Stimulated activated naive B cell treated with anti-CD40 and anti-IgM and Interleukin-4, amounts not matched to agents 10 μg/mL and 1 μg/mL and 100 μg/mL, for 72 hours (primary cell): ENCODE measurements at regions not wholly inside any gene's neighbourhood (a gene's known extent, or its start where the extent isn't known, plus 50 kb on each side); places are given as distances from the start of the nearest gene placed in this dataset.

Source experiments
- ATAC-seq, 2 donors: fragments of 150-1000 bp; cut with Tn5 transposase; replicated peaks; 2 replicates each; pipeline ENCODE4 v1.10.0; 2021; ENCODE audit warnings: moderate library complexity in 1 of 2
- DNase-seq: peaks from one replicate; pipeline ENCODE4 v3.0.0; 2021
- H3K27ac Mint-ChIP-seq: one replicate; pipeline ENCODE4 v1.8.0; 2022; ENCODE audit warnings: mild to moderate bottlenecking, mixed read lengths
- H3K27me3 Mint-ChIP-seq, 2 donors: one replicate each; pipeline ENCODE4 v1.8.0; 2022; ENCODE audit warnings: mixed read lengths in 2 of 2
- H3K36me3 Mint-ChIP-seq, 2 donors: one replicate each; pipeline ENCODE4 v1.8.0; 2022; ENCODE audit warnings: mixed read lengths in 2 of 2, mild to moderate bottlenecking in 1 of 2
- H3K4me1 Mint-ChIP-seq, 2 donors: one replicate each; pipeline ENCODE4 v1.8.0; 2022; ENCODE audit warnings: mixed read lengths in 2 of 2, mild to moderate bottlenecking in 1 of 2
- H3K4me3 Mint-ChIP-seq, 2 donors: one replicate each; pipeline ENCODE4 v1.8.0; 2022; ENCODE audit warnings: mild to moderate bottlenecking in 2 of 2, mixed read lengths in 2 of 2, moderate library complexity in 1 of 2
- H3K9me3 Mint-ChIP-seq, 2 donors: one replicate each; pipeline ENCODE4 v1.8.0; 2022; ENCODE audit warnings: mixed read lengths in 2 of 2, mild to moderate bottlenecking in 1 of 2

GRCh38 chr5:155068616-155069100 is 55.1 kb downstream of the KIF4B start:
- Mint-ChIP-seq H3K27me3 (peaks cover 4 to 5% of the 10 kb centered on the region in 2 donors), H3K27ac (no peak overlapping the region), H3K36me3 (no peaks in the 10 kb centered on the region), H3K9me3 (peaks cover 2 to 8% of the 10 kb centered on the region in 2 donors), H3K4me3 (no peak overlapping the region), H3K4me1 (peaks cover 0 to 2% of the 10 kb centered on the region in 2 donors)
- ATAC-seq = no peak
- no peak for DNase-seq

DNA sequence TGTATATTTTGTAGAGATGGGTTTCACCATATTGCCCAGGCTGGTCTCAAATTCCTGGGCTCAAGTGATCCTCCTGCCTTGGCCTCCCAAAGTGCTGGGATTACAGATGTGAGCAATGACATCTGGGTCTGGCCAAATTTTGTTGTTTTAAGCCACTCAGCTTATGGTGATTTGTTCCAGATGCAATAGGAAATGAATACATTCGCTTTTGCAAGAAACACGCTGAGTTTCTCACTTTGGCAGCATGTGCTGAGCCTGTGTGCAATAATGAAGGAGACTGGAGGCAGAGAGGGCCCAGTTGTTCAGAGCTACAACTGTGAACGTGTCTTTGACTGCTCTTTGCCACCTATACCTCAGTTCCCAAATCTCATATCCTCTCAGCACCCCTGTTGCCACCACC is 56.4 kb downstream of the KIF4B start:
- no peak overlapping the region for H3K4me3 Mint-ChIP-seq
- H3K36me3 Mint-ChIP-seq = no peaks in the 10 kb centered on the region
- H3K4me1 Mint-ChIP-seq = no peaks in the 10 kb centered on the region
- H3K27ac Mint-ChIP-seq = no peak overlapping the region
- no peak for DNase-seq
- H3K9me3 Mint-ChIP-seq = peaks cover 2 to 8% of the 10 kb centered on the region in 2 donors
- ATAC-seq = no peak
- H3K27me3 Mint-ChIP-seq = peaks cover 4 to 5% of the 10 kb centered on the region in 2 donors

DNA sequence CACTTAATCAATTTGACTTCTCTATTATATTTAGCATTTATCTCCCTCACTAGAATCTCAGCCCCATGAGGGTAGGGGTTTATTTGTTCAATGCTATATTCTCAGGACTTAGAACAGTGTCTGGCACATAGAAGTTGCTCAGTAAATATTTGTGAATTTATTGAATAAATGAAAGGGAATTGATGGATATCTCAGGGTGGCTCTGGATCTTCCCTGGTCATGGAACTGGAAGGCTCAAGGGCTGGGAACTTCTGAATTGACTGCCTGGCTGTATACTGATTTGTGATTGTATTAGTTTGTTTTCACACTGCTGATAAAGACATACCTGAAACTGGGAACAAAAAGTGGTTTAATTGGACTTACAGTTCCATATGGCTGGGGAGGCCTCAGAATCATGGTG is 57.2 kb downstream of the KIF4B start:
- ATAC-seq (no peak), DNase-seq (no peak)
- no peak overlapping the region for H3K4me3 Mint-ChIP-seq
- H3K9me3 Mint-ChIP-seq = peaks cover 2 to 8% of the 10 kb centered on the region in 2 donors
- H3K27me3 Mint-ChIP-seq = peaks cover 4 to 5% of the 10 kb centered on the region in 2 donors
- no peaks in the 10 kb centered on the region for H3K36me3 Mint-ChIP-seq
- H3K4me1 Mint-ChIP-seq = no peaks in the 10 kb centered on the region
- H3K27ac Mint-ChIP-seq = no peak overlapping the region

- Mint-ChIP-seq H3K36me3 (no peaks in the 10 kb centered on the region), H3K9me3 (peaks cover 2 to 8% of the 10 kb centered on the region in 2 donors), H3K4me3 (no peak overlapping the region), H3K27ac (no peak overlapping the region), H3K4me1 (no peaks in the 10 kb centered on the region), H3K27me3 (peaks cover 0 to 10% of the 10 kb centered on the region in 2 donors)
- DNase-seq (no peak), ATAC-seq (no peak)
Measured at GRCh38 chr5:155076379-155076778, 62.8 kb downstream of the KIF4B start.

DNA sequence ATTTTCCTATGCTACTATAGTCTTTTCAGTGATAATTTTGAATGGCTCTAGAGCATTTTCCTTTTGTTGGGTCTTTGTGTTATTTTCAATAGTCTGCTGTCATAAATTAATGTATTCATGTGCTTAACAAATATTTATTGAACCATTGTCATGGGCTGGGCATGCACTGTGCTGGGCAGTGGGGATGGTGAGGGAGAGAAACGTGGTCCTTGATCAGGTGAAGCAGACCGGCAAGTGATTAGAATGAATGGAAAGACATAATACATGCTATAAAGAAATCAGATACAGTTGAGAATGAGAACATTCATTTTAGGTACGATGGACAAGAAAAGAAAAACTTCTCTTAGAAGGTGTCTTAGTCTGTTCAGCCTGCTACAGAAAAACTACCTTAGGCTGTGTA is 66.1 kb downstream of the KIF4B start:
- no peaks in the 10 kb centered on the region for H3K36me3 Mint-ChIP-seq
- H3K4me1 Mint-ChIP-seq = no peaks in the 10 kb centered on the region
- H3K27ac Mint-ChIP-seq = no peak overlapping the region
- no peak for ATAC-seq
- peaks cover 5 to 6% of the 10 kb centered on the region in 2 donors for H3K9me3 Mint-ChIP-seq
- H3K4me3 Mint-ChIP-seq = no peak overlapping the region
- no peak for DNase-seq
- peaks cover 0 to 10% of the 10 kb centered on the region in 2 donors for H3K27me3 Mint-ChIP-seq

GRCh38 chr5:155080721-155081120 is 67.2 kb downstream of the KIF4B start:
- Mint-ChIP-seq H3K27me3 (peaks cover 0 to 10% of the 10 kb centered on the region in 2 donors), H3K27ac (no peak overlapping the region), H3K4me1 (no peaks in the 10 kb centered on the region), H3K4me3 (no peak overlapping the region), H3K36me3 (no peaks in the 10 kb centered on the region), H3K9me3 (peaks cover 5 to 6% of the 10 kb centered on the region in 2 donors)
- DNase-seq (no peak), ATAC-seq (no peak)

DNA sequence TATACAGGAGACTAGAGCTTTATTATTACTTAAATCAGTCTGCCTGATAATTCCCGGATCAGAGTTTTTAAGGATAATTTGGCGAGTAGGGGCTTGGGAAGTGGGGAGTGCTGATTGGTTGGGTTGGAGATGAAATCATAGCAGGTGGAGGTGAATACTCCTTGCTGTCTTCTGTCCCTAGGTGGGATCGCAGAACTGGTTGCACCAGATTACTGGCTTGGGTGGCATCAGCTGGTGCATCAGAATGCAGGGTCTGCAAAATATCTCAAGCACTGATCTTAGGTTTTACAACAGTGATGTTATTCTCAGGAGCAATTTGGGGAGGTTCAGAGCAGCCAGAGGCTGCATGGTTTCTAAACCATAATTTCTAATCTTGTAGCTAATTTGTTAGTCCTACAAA is 68.1 kb downstream of the KIF4B start:
- Mint-ChIP-seq H3K27me3 (peaks cover 0 to 7% of the 10 kb centered on the region in 2 donors), H3K36me3 (no peaks in the 10 kb centered on the region), H3K27ac (no peak overlapping the region), H3K4me3 (no peak overlapping the region), H3K4me1 (no peaks in the 10 kb centered on the region), H3K9me3 (peaks cover 5 to 6% of the 10 kb centered on the region in 2 donors)
- DNase-seq (no peak), ATAC-seq (no peak)

- ATAC-seq = no peak
- peaks cover 0 to 4% of the 10 kb centered on the region in 2 donors for H3K27me3 Mint-ChIP-seq
- DNase-seq = no peak
- H3K9me3 Mint-ChIP-seq = peaks cover 5 to 6% of the 10 kb centered on the region in 2 donors
- no peaks in the 10 kb centered on the region for H3K4me1 Mint-ChIP-seq
- no peaks in the 10 kb centered on the region for H3K36me3 Mint-ChIP-seq
- H3K4me3 Mint-ChIP-seq = no peak overlapping the region
- H3K27ac Mint-ChIP-seq = no peak overlapping the region
Measured at GRCh38 chr5:155082401-155082800, 68.8 kb downstream of the KIF4B start.

DNA sequence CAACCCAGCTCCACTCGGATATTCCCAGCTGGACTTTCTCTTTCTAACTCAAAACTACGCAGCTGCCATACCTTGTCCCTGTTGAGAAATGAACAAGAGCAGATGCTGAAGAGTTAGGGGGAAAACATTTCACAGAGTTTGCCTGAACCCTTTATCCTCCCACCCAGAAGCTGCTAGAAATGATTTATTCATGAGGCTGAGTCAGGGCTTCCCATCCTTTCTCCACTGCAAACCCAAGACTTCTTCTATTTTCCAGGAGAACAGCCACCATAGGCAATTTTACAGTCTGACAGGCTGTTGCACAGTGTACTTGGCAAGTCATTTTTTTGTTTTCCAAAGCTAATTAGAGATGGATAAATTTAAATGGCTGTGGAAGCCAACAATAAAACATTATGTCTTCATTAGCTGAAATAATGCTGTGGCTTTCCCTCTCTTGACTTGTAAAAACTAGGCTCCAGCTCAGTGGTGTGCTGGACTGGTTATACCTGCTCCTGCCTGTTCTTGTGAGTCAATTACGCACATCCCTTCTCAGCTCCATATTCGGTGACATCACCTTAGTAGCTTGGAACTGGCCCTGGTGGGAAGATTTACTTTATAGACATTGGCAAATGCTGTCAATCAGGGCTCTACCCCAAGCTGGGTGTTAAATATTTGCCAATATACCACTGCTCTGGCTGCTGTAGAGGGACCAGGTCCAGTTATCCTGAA is 71.9 kb downstream of the KIF4B start:
- Mint-ChIP-seq H3K36me3 (no peaks in the 10 kb centered on the region), H3K27ac (no peak overlapping the region), H3K4me3 (no peak overlapping the region), H3K9me3 (peaks cover 5 to 6% of the 10 kb centered on the region in 2 donors), H3K4me1 (no peaks in the 10 kb centered on the region), H3K27me3 (peaks cover 0 to 4% of the 10 kb centered on the region in 2 donors)
- no peak for DNase-seq
- no peak for ATAC-seq

GRCh38 chr5:155087036-155087435 is 73.5 kb downstream of the KIF4B start:
- no peak overlapping the region for H3K27ac Mint-ChIP-seq
- peaks cover 0 to 4% of the 10 kb centered on the region in 2 donors for H3K27me3 Mint-ChIP-seq
- DNase-seq = no peak
- ATAC-seq = no peak
- H3K4me3 Mint-ChIP-seq = no peak overlapping the region
- no peaks in the 10 kb centered on the region for H3K4me1 Mint-ChIP-seq
- H3K9me3 Mint-ChIP-seq = peaks cover 5 to 6% of the 10 kb centered on the region in 2 donors
- no peaks in the 10 kb centered on the region for H3K36me3 Mint-ChIP-seq

DNA sequence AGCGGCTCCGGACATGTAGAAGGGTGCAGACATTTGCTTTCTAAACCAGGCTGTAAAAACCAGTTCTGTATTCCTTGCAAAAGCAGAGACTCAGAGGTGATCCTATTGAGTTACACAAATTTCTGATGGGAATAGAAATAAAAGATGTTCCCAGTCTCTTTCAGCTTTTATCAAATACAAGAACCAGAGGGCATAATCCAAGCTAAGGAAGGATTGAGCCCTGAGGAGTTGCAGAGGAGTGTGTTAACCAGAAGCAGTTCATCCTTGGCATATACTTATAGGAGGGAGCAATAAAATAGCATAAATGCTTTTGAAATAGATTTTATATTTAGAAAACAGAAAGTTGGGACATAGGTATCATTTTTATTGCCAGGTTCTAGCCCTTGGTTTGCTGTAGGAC is 75.3 kb downstream of the KIF4B start:
- Mint-ChIP-seq H3K27ac (no peak overlapping the region), H3K4me1 (no peaks in the 10 kb centered on the region), H3K4me3 (no peak overlapping the region), H3K36me3 (no peaks in the 10 kb centered on the region), H3K9me3 (no peaks in the 10 kb centered on the region), H3K27me3 (peaks cover 9 to 14% of the 10 kb centered on the region in 2 donors)
- DNase-seq (no peak), ATAC-seq (no peak)

- no peak for ATAC-seq
- Mint-ChIP-seq H3K4me3 (no peak overlapping the region), H3K36me3 (no peaks in the 10 kb centered on the region)
Measured at GRCh38 chr5:155089643-155090042, 76.1 kb downstream of the KIF4B start.

DNA sequence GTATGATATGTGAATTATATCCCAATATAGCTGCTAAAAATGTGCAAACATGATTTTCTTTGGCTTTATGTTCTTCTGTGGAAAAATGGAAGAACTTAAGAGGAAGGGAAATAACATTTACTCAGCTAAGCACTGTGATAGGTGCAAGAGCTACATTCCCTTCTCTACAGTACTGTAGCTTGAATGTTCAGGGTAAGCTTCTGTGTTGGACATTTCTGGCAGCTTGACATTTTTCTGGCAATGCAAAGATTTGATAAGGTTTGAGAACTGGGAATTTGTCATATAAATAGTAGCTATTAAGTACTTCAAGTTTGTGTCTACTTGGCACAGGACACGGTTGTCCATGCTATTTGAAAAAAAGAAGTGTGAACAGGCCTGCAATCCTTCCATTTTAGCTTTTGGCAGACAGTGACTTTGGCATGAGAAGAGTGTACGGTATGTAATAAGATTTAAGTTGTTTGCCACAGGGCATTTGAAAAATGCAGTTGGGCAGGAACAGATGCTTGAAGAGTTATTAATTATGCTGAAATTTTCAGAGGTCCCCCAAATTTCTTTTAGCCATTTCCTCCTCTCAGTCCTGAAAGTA is 77.6 kb downstream of the KIF4B start:
- DNase-seq (no peak), ATAC-seq (no peak)
- Mint-ChIP-seq H3K27ac (no peak overlapping the region), H3K36me3 (no peaks in the 10 kb centered on the region), H3K4me3 (no peak overlapping the region), H3K4me1 (no peaks in the 10 kb centered on the region), H3K9me3 (peaks cover 0 to 2% of the 10 kb centered on the region in 2 donors), H3K27me3 (peaks cover 17 to 23% of the 10 kb centered on the region in 2 donors)

More at GRCh38 chr5:155089643-155090042, 76.1 kb downstream of the KIF4B start:
- H3K27ac Mint-ChIP-seq = no peak overlapping the region
- DNase-seq = no peak
- no peaks in the 10 kb centered on the region for H3K4me1 Mint-ChIP-seq
- peaks cover 9 to 15% of the 10 kb centered on the region in 2 donors for H3K27me3 Mint-ChIP-seq
- no peaks in the 10 kb centered on the region for H3K9me3 Mint-ChIP-seq

DNA sequence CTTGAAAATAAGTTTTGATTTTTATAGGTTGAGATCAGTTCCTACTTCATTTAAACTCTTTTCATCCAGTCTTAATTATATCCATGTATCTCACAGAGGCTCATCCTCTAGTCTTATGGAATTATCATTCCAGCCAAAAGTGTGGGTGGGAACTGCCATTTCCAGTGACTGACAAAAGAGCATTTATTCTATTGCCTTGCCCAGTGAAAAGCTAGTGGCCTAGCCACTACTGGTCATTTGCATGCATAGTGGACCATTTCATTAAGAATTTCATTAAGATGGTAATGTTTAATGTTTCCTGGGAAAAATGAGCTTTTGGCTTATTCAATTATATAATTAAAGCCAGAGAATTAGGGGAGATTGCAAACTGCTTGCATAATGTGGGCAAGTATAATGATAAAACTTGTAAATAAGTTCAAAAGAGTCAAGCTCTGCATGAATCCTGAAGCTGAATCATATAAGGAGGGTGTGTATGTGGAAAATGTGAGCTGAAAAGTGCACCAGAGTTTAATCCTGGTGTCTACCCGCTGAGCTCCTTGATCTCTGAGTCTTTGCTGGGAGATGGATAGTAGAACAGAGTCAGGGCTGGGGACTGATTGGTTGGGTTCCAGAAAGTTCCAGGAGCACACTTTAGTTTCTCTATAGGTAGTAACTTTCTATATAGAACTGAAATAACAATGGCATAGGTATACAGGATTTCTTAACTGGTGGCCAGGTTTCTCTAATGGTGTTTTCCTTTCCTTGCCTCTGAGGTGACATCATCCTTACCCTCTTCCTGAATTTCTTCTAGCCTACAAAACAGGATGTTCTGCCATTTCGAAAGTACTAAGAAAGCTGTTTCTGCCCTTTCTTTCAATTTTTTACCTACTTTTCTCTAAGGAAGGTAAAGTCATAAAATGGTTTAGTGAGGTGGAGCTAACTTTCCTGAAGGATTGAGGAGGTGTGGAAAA is 78.5 kb downstream of the KIF4B start:
- Mint-ChIP-seq H3K27me3 (peaks cover 17 to 23% of the 10 kb centered on the region in 2 donors), H3K4me1 (no peaks in the 10 kb centered on the region), H3K9me3 (peaks cover 0 to 2% of the 10 kb centered on the region in 2 donors), H3K36me3 (no peaks in the 10 kb centered on the region), H3K27ac (no peak overlapping the region), H3K4me3 (no peak overlapping the region)
- ATAC-seq (no peak), DNase-seq (no peak)
